Tibial nerve (tissue), 4 donors: ENCODE measurements at regions not wholly inside any gene's neighbourhood (a gene's known extent, or its start where the extent isn't known, plus 50 kb on each side); places are given as distances from the start of the nearest gene placed in this dataset.

Experiments used
- DNase-seq, 2 donors: peaks; one replicate each; pipeline ENCODE4 v3.0.0-alpha.2; 2019; ENCODE audit warnings: low spot score in 2 of 2
- H3K27ac ChIP-seq, 4 donors: fragments of 200-600 bp; sonication (generic) in 3 of 4; one replicate each; pipeline ENCODE4 v1.5.1; 2017 to 2019; ENCODE audit warnings: mild to moderate bottlenecking in 1 of 4
- H3K27me3 ChIP-seq, 2 donors: fragments of 200-600 bp; sonication (generic) in 1 of 2; one replicate each; pipeline versions ENCODE4 v1.5.1 to v1.6.0; 2017 to 2019
- H3K36me3 ChIP-seq, 3 donors: fragments of 200-600 bp; sonication (generic); one replicate each; pipeline ENCODE4 v1.5.1; 2018 to 2019
- H3K4me1 ChIP-seq, 4 donors: fragments of 200-600 bp; sonication (generic) in 3 of 4; one replicate each; pipeline ENCODE4 v1.5.1; 2017 to 2019
- H3K4me3 ChIP-seq, 4 donors: fragments of 200-600 bp; sonication (generic) in 3 of 4; one replicate each; pipeline ENCODE4 v1.5.1; 2017 to 2019; ENCODE audit warnings: mild to moderate bottlenecking in 1 of 4, moderate library complexity in 1 of 4
- H3K9me3 ChIP-seq, 4 donors: fragments of 200-600 bp; sonication (generic) in 3 of 4; one replicate each; pipeline ENCODE4 v1.5.1; 2017 to 2019
- CTCF ChIP-seq, 5 experiments: fragments of 200-600 bp in 3 of 5; fragments of 450-650 bp in 2 of 5; sonication (generic) in 3 of 5; IDR thresholded peaks; one replicate each; pipeline ENCODE4 v1.5.1; 2016 to 2019; ENCODE audit warnings: antibody characterized with exemption in 5 of 5, mild to moderate bottlenecking in 3 of 5, moderate library complexity in 2 of 5
- EP300 ChIP-seq, 2 donors: sonication (generic); formaldehyde crosslinking; IDR thresholded peaks; one replicate each; pipeline ENCODE4 v1.6.1; 2017; ENCODE audit warnings: antibody characterized with exemption in 2 of 2, mild to moderate bottlenecking in 1 of 2
- POLR2A ChIP-seq, 2 donors: fragments of 450-650 bp; IDR thresholded peaks; one replicate each; pipeline ENCODE4 v1.6.1; 2017; ENCODE audit warnings: antibody characterized with exemption in 2 of 2, mild to moderate bottlenecking in 2 of 2, moderate library complexity in 2 of 2
- WGBS, 2 donors: methylation state at CpG; one replicate each; pipeline ENCODE4 v1.1.5; 2018; 5-methylcytosine and 5-hydroxymethylcytosine counted together

GRCh38 chr7:145020454-145020853 lies 184.6 kb upstream of the TPK1 start:
- DNase-seq = no peak
- TF ChIP-seq CTCF (IDR thresholded peaks at IDR 0.05) = no peak
- TF ChIP-seq EP300 (IDR thresholded peaks at IDR 0.05) = no peak
- TF ChIP-seq POLR2A (IDR thresholded peaks at IDR 0.05) = no peak
- no peaks in the 10 kb centered on the region for H3K36me3 ChIP-seq
- H3K4me3 ChIP-seq = no peak overlapping the region
- no peaks in the 10 kb centered on the region for H3K27me3 ChIP-seq
- H3K4me1 ChIP-seq = no peaks in the 10 kb centered on the region
- 84 to 87% methylated on average over 3 of the region's 3 CpGs for WGBS, 2 donors
- no peaks in the 10 kb centered on the region for H3K9me3 ChIP-seq
- H3K27ac ChIP-seq = no peak overlapping the region

GRCh38 chr7:145016068-145016467 lies 180.2 kb upstream of the TPK1 start:
- TF ChIP-seq CTCF (IDR thresholded peaks at IDR 0.05) (no peak), POLR2A (IDR thresholded peaks at IDR 0.05) (no peak), EP300 (IDR thresholded peaks at IDR 0.05) (no peak)
- Histone ChIP-seq H3K4me3 (no peak overlapping the region), H3K27ac (no peak overlapping the region), H3K36me3 (no peaks in the 10 kb centered on the region), H3K9me3 (no peaks in the 10 kb centered on the region), H3K27me3 (no peaks in the 10 kb centered on the region), H3K4me1 (no peaks in the 10 kb centered on the region)
- 27 to 33% methylated on average over 3 of the region's 3 CpGs for WGBS, 2 donors
- no peak for DNase-seq

GRCh38 chr7:145009876-145010275 lies 174.0 kb upstream of the TPK1 start:
- no peak overlapping the region for H3K4me3 ChIP-seq
- no peaks in the 10 kb centered on the region for H3K9me3 ChIP-seq
- WGBS, 2 donors = 91 to 93% methylated on average over 3 of the region's 3 CpGs
- no peaks in the 10 kb centered on the region for H3K27me3 ChIP-seq
- no peak overlapping the region for H3K27ac ChIP-seq
- no peaks in the 10 kb centered on the region for H3K36me3 ChIP-seq
- DNase-seq = no peak
- no peak for TF ChIP-seq CTCF (IDR thresholded peaks at IDR 0.05)
- TF ChIP-seq EP300 (IDR thresholded peaks at IDR 0.05) = no peak
- no peak for TF ChIP-seq POLR2A (IDR thresholded peaks at IDR 0.05)
- no peaks in the 10 kb centered on the region for H3K4me1 ChIP-seq

- H3K4me1 ChIP-seq = no peaks in the 10 kb centered on the region
- DNase-seq = no peak
- TF ChIP-seq EP300 (IDR thresholded peaks at IDR 0.05) (no peak), POLR2A (IDR thresholded peaks at IDR 0.05) (no peak), CTCF (IDR thresholded peaks at IDR 0.05) (no peak)
These were observed 169.7 kb upstream of the TPK1 start for GRCh38 chr7:145005601-145006000.

GRCh38 chr7:144997512-144997911 lies 161.7 kb upstream of the TPK1 start:
- no peak overlapping the region for H3K27ac ChIP-seq
- H3K4me1 ChIP-seq = no peaks in the 10 kb centered on the region
- H3K4me3 ChIP-seq = no peak overlapping the region
- TF ChIP-seq EP300 (IDR thresholded peaks at IDR 0.05) (no peak), CTCF (IDR thresholded peaks at IDR 0.05) (no peak), POLR2A (IDR thresholded peaks at IDR 0.05) (no peak)
- no peak for DNase-seq
- H3K9me3 ChIP-seq = peaks cover 0 to 46% (median 11%) of the 10 kb centered on the region in 4 donors
- no peaks in the 10 kb centered on the region for H3K36me3 ChIP-seq
- H3K27me3 ChIP-seq = no peaks in the 10 kb centered on the region

More at GRCh38 chr7:145005601-145006000, 169.7 kb upstream of the TPK1 start:
- no peaks in the 10 kb centered on the region for H3K27me3 ChIP-seq
- H3K36me3 ChIP-seq = no peaks in the 10 kb centered on the region
- H3K9me3 ChIP-seq = peaks cover 0 to 8% (median 0%) of the 10 kb centered on the region in 4 donors
- WGBS, 2 donors = 90 to 94% methylated on average over 2 of the region's 2 CpGs
- H3K27ac ChIP-seq = no peak overlapping the region
- H3K4me3 ChIP-seq = no peak overlapping the region
